RWPE1 (cell line): ENCODE measurements at regions not wholly inside any gene's neighbourhood (a gene's known extent, or its start where the extent isn't known, plus 50 kb on each side); places are given as distances from the start of the nearest gene placed in this dataset.

Experiments
- CTCF ChIA-PET: fragments of 350-600 bp; sonication (Branson Sonifier 250); formaldehyde crosslinking; extraction: SDS; loops from one replicate; lab custom pipeline; 2021; lab: Yijun Ruan, JAX
- POLR2A ChIA-PET: fragments of 400-600 bp; formaldehyde crosslinking; extraction: SDS; loops from one replicate; lab custom pipeline; 2020; ENCODE audit warnings: antibody characterized with exemption; ENCODE audit not compliant: low non-redundant PET; lab: Yijun Ruan, JAX
- DNase-seq: peaks from one replicate; pipeline ENCODE4 v3.0.0; 2012; ENCODE audit warnings: low spot score
- H3K27ac ChIP-seq: fragments of 450-650 bp; 2 replicates; pipeline ENCODE4 v1.5.1; 2017
- CTCF ChIP-seq: fragments of 450-650 bp; conservative IDR thresholded peaks from 2 replicates; pipeline ENCODE4 v1.5.1; 2017; ENCODE audit warnings: low read depth, mild to moderate bottlenecking

GRCh38 chr12:22876262-22876661 lies 251.3 kb downstream of the ETNK1 start:
- H3K27ac ChIP-seq, result no peak overlapping the region
- CTCF ChIA-PET, result no interaction called here
- no peak for DNase-seq
- no peak for TF ChIP-seq CTCF
- POLR2A ChIA-PET, result no interaction called here

GRCh38 chr12:22879203-22879602 lies 254.2 kb downstream of the ETNK1 start:
- DNase-seq, result no peak
- ChIA-PET CTCF (interaction anchor here (0.7 kb wide), 1 partner anchor 221 kb away, joined by 4 read pairs; no protein-coding TSS in a partner anchor), POLR2A (no interaction called here)
- no peak overlapping the region for H3K27ac ChIP-seq
- no peak for TF ChIP-seq CTCF

- ChIA-PET CTCF (no interaction called here), POLR2A (no interaction called here)
- no peak overlapping the region for H3K27ac ChIP-seq
- TF ChIP-seq CTCF, result no peak
- DNase-seq, result no peak
Observed at GRCh38 chr12:22880331-22880730, 255.4 kb downstream of the ETNK1 start.

- no peak for TF ChIP-seq CTCF
- DNase-seq, result no peak
- CTCF ChIA-PET, result no interaction called here
- H3K27ac ChIP-seq, result no peak overlapping the region
- POLR2A ChIA-PET, result no interaction called here
Observed at GRCh38 chr12:22880807-22881206, 255.8 kb downstream of the ETNK1 start.

GRCh38 chr12:22881878-22882385 lies 257.0 kb downstream of the ETNK1 start:
- no peak overlapping the region for H3K27ac ChIP-seq
- TF ChIP-seq CTCF, result no peak

GRCh38 chr12:22882559-22882958 lies 257.6 kb downstream of the ETNK1 start:
- no peak overlapping the region for H3K27ac ChIP-seq
- no peak for TF ChIP-seq CTCF
- DNase-seq, result no peak
- ChIA-PET POLR2A (no interaction called here), CTCF (no interaction called here)

More at GRCh38 chr12:22881878-22882385, 257.0 kb downstream of the ETNK1 start:
- POLR2A ChIA-PET, result no interaction called here
- DNase-seq, result no peak
- CTCF ChIA-PET, result no interaction called here

GRCh38 chr12:22893878-22894277 lies 268.9 kb downstream of the ETNK1 start:
- H3K27ac ChIP-seq, result no peak overlapping the region
- ChIA-PET POLR2A (no interaction called here), CTCF (interaction anchor here (0.6 kb wide), 1 partner anchor 581 kb away, joined by 3 read pairs; no protein-coding TSS in a partner anchor)
- DNase-seq, result no peak
- TF ChIP-seq CTCF, result no peak
